Stimulated activated CD8-positive, alpha-beta memory T cell treated with anti-CD3 and anti-CD28 coated beads, Interleukin-2, amount 100 ng/mL, for 48 hours (primary cell): ENCODE measurements at regions not wholly inside any gene's neighbourhood (a gene's known extent, or its start where the extent isn't known, plus 50 kb on each side); places are given as distances from the start of the nearest gene placed in this dataset.

Experiments used
- DNase-seq, 2 donors: peaks; one replicate each; pipeline ENCODE4 v3.0.0-alpha.2; 2020; ENCODE audit warnings: low read depth in 2 of 2

DNA sequence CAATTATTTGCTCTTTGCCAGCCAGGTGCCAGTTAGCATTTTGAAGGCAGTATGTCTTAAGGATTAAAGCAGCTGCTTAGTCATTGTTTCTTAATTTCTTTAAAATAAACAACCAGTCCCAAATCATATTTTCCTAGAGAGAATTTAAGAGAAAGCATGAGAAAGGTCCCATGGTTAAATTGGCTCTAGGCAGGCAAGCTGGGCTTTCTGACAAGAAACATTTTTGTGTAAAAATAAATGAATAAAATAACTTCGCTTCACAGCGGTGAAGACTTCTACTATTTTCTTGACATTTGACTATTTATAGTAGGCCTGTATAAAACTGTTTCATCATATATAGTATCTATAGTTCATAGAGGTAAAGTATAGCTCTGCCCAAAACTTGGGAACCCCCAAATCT lies 617.7 kb upstream of the C9orf72 start:
- DNase-seq: no peak

DNA sequence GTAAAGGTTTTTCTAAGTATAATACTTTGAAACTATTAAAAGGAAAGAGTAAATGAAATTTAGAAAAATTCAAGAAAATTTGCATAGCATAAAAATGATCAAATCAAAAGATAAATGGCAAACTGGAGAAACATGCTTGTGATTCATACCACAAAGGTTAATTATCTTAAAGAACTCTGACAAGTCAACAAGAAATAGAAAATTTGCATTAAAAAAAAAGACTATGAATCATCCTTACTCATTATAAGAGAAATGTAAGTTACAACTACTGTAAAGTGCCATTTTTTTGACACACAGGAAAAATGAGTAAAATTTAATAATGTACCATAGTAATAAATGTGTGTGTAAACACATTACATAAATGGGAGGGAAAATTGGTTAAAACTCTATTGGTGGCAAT lies 624.4 kb upstream of the C9orf72 start:
- no peak for DNase-seq

DNA sequence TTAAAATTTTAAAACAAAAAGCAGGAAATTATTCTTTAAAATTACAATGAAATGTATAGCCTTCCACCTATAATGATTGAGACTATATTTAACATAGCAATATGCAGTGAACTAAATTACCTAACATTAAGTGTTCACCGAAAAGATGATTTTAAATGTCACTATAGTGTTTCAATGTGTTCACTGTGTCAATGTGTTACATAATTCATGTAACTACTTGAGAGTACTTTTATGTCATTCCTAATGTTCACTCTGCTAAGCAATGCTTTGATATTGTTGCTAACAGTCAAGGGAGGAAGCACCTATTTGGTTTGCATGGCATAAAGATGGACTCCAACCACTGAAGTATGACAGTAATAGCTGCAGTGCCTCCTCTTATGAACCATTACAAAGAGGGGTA lies 629.8 kb upstream of the C9orf72 start:
- DNase-seq: no peak

DNA sequence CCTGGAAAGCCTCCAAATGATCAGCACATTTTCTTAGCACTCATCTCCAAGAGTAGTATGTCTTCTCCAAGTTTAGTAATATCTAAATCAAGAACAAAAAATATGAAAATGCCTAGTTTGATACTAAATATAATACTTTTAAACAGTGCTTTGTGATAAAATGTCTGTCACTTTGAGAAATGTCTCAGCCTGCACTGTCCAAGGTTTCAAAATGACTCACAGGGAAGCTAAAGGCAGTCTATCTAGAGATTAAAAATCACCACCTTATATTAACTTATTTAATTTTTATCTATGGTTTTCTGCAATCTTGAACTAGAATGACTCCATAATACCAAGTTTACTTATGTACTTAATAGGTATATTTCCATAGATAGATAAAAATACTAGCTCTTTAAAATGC lies 633.0 kb upstream of the C9orf72 start:
- no peak for DNase-seq

DNA sequence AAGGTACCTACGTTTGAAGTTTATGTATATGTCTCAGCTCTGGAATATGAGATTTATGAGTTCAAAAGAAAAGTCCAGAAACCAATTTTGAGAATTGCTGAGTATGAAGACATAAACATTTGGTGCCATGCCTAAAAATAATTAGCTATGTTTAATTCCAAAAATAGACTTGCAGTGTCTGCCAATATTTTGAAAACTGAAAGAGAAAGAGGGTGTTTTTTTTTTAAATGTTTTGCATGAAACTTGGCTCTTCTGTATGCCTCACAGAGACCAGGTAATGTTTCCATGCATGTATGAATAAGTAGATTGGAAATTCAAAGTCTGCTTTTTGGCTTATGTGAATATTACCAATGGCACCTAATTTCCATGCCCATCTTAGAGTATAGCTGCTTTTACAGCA lies 634.4 kb upstream of the C9orf72 start:
- no peak for DNase-seq

DNA sequence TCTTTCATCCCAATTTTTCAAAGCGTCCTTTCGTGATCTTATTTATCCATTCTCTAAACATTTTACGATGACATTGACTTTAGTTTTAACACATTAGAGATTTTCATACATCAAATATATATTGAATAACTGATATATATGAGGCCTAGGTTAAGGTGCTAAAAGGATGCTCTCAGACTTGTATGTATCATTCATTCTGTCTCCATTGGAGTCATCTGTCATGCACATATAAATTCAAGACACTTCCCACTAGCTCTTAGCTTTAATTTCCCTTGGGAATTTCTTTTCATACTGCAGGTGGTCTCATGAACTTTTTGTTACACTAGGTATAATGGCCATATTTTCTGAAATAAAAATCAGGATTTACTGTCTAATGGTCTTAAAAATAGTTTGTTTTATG lies 635.8 kb upstream of the C9orf72 start:
- DNase-seq: no peak

DNA sequence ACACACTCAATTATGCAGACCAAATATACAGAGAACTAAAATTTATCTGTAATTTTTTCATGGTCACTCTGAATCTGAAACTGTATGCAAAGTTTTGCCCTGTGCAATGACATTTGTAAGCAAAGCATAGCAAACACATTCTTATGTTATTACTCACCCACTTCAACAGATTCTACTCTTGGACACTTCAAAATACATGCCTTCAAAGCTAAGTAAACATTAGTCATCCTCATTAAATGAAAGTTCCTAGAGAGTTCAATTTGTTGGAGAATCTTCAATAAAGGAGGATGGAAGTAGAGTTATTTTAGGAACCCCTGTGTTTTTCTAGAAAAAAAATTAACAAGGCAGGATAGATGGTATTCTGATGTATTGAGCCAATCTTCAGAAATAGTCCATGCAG lies 639.7 kb upstream of the C9orf72 start:
- DNase-seq: no peak

DNA sequence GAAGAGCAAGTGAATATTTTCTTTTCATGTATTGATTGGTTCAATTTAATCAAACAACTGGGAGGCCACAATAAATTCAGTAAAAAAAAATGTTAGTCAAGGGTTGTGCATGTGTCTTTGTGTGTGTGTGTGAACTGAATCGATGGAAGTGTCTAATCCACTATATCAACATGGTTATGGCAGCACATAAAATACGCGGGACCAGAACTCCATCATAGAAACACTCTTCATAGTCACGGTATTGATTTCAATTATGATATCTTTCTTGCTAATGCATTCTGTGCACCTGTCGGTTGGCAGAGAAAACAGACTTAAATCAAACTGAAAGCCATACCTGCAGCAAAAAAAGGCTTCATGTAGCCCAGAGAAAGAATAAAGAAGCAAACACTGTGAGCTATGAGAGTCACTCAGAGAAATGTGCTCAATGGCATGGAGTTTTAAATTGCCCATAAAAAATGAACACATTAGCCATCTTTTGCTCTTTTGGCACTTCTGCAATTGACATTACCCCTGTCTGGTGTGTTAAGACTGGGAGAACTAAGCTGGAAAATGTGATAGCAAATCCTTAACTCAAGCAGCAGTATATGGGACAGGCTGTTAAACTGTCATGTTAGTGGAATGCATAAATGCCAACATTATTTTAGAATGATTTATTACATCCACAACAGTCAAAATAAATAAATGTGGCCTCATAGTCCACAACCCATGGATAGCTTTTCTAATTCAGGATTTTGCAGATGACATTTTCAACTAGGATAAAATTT lies 642.4 kb upstream of the C9orf72 start:
- no peak for DNase-seq

DNA sequence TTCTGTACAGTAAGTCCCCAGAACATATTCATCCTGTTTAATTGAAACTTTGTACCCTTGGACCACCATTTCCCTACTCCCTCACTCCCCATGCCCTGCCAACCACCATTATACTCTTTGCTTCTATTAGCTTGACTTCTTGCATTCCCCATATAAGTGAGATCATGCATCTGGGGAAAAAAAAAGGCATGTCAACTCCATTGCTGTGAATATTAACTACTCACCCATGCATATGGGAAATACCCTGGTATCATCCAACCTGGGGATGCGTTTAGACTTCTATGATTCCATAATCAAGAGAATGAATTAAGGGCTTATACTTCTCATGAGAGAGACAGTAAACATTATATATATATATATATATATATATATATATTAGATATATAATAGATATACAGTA lies 659.4 kb upstream of the C9orf72 start:
- DNase-seq: no peak

DNA sequence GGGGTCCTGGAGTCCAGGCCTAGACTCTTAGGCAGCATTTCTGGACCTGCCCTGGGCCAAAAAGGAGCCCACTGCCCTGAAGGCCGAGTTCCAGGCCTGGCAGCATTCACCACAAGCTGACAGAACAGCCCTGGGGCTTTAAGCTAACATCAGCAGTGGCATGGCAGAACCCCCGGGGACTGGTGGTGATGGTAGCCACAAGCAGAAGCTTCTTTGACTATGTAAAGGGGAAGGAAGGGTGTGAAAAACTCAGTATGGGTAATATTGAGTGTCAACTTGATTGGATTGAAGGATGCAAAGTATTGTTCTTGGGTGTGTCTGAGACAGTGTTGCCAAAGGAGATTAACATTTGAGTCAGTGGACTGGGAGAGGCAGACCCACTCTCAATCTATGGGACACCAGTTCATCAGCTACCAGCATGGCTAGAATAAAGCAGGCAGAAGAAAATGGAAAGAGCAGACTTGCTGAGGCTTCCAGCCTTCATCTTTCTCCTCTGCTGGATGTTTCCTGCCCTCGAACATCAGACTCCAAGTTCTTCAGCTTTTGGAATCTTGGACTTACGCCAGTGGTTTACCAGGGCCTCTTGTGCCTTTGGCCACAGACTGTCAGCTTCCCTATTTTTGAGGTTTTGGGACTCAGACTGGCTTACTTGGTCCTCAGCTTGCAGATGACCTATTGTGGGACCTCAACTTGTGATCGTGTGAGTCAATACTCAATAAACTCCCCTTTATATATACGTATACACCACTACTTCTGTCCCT lies 661.0 kb upstream of the C9orf72 start:
- DNase-seq: no peak

DNA sequence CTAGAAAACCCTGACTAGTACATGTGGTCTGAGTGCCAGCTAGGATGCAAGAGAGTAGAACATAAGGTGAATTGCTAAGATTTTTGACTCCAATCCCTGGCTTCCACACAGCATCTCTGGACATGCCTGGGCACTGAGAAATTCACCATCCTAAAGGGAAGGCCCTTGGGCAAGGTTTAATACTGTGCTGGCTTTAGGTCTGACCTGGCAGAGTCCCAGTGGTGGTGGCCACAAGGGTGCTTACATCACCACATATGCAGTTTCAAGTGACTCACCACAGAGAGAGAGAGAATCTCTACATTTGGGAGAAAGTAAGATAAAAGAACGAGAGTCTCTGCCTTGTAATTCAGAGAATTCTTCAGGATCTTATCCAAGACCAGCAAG lies 661.6 kb upstream of the C9orf72 start:
- DNase-seq: no peak

DNA sequence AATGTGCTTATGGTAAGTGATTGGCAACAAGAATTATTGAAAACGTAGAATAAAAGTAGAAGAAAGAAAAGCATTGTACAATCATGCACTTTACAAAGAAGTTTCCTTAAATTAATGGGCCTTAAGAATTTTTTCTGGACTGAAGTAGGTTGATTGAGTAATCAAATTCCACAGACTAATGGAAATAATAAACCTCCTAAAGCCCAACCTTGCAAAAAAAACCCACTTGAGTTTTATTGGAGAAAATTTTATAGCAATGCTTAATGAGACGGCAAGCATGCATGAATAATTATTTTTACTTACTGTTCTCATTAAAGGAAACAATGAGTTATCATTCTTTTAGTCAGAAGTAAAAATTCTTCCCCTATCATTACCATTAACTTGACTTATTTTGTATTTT lies 676.1 kb upstream of the C9orf72 start:
- DNase-seq: no peak

DNA sequence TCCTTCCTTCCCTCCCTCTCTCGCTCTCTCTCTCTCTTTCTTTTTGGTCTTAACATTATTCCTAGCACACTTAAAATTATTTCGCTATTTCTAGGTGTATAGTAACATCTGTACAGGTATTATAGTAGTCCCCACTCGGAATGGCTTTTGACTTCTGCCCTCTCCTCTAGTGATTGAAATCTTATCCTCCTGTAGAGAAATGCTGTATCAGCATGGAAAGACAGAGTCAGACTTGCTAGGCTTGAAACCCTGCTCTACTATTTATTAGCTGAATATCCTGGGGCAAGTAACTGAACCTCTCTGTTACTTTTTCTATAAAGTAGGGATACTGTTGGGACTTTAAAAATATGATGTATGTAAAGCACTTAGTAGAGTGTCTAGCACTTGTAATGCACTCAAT lies 681.9 kb upstream of the C9orf72 start:
- no peak for DNase-seq

DNA sequence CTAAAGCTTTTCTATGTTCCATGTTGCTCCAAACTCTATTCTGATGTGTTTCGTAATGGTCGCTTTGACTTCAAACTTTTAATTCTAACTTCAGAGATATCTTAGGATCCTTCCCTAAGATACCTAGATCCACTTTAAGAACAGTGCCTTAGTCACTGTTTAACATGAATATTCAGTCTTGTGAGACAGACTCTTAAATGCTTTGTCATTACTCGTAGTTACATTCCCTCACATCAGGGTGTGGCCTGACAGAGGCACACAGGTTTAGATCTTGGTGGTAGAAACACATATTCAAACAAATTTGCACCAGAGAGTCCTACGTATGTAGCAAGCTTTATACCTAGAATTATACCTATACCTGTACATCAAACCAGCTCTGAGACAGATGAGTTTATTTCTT lies 687.0 kb upstream of the C9orf72 start:
- no peak for DNase-seq

DNA sequence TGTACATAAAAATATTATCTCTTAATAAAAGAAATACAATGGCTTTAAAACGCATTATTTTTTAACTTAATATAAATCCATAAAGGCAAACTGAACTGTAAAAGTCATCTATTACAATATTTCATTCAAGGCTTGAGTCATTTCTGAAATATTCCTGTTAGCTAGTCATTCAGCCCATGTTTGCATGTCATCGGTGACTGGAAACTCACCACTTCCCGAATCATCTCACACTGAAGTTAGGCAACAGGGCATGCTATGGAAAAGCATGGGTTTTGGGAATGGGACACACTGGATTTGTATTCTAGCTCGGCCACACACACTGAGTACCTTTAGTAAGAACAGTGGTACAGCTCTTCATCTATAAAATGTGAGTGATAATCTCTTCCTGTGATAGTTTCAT lies 691.1 kb upstream of the C9orf72 start:
- DNase-seq: no peak

DNA sequence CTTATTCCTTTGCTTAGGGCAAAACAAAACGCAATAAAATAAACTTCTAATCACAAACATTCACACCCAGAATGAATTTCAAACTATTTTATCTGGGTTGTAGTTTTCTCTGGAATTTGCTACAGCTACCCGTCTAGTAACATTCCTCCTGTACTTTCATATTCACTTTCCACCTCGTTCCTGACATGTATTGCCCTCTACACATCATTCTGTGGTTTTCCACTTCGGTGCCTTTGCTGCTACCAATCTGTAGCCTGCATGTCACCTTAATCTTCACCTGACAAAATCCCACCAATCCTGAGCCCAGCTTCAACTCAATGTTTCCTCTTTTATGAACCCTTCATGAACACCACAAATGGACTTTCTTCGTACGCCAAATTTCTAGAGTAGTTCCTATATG lies 694.1 kb upstream of the C9orf72 start:
- no peak for DNase-seq

DNA sequence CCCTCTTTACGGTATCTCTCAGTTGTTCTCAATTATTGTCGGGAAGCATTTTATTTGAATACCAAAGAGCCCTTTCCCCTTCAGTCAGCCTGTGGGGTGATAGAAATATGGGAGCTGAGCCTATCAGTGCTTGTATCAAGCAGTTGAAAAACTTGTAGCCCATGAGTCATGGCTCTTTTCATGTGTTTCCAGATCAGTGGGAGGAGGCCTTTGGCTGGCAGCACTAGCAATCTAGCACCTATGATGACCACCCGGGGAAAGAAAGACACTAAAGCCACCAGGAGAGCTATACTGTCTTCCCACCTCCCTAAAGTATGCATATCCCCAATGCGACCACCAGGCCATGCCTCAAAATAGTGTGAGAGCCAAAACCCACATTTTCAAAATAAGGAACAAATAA lies 696.9 kb upstream of the C9orf72 start:
- DNase-seq: no peak

DNA sequence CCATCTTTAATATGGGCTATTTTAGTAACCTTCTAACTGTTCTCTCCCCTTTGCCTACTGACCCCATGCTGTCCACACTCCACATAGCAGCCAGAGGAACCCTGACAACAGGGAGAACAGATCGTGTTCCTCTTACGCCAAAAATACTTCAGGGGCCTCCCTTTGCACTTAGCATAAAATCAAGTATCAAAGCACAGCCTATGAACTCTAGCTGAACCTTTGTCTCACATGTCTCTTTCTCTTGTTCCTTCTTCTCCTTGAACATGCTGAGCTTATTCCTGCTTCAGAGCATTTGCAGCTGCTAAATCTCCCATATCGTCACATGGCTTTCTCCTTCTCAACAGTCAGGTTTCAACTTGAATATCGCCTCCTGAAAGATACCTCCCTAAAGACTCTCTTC lies 698.8 kb upstream of the C9orf72 start:
- DNase-seq: no peak

DNA sequence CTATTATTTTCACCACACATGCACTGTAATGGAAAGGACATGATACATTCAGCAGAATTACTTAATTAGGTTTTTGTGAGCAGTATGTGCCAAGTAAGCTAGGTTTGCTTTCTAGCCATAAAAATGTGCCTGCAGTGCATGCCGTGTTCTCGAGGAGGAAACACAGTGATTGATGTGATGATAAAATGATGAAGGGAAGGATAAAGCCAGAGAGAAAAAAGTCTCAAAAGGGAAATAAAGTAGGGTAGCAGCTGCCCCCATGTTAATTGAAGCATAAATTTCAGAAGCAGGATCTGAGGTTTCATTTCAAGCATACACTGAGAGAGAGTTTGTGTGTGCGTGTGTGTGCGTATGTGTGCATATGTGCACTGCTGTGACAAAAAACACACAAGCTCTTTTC lies 714.2 kb upstream of the C9orf72 start:
- DNase-seq: no peak

DNA sequence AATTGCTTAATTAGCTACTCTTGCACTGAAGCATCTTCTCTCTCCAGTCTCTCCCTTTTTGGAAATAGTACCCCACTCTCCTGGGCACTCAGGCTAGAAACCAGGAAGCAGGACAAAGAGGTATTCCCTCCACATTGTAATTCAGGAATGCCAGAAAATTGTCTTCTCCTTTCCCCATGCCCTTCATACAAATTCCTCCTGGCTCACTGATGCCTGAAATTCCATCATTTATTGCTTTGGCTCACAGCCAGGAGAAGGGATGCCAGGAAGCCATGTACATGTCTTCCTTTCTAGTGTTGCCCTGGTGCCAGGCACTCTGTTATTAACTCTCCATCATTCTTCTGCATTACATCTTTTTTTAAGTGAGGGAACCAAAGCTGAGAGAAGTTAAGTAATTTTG lies 716.5 kb upstream of the C9orf72 start:
- no peak for DNase-seq

DNA sequence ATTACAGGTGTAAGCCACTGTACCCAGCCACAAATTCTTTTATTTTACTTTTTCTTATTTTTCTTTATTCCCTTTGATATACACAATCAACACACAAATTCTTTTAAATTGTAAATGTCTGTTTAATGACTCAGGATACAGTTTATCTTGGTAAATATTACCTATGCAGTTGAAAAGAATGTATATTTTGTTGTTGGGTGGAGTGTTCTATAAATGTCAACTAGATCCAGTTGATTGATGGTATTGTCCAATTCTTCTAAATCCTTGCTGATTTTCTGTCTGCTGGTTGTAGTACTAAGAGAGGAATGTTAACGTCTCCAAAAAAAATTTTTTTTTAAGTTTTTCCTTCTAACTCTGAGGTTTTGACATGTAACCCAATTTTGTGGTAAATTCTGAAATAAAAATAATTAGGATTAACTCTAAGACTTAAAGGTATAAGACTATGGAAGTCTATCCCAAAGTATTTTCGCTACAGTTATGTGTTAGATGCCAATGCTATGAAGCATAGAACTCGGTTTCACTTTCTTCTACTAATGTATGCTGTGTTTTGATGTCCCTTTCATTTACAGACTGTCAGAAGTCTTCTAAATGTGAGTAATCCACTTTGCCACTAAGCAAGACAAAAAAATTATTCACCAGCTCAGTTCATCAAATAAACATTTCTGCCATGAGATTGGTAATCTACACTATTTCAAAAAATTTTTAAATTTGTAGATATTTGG lies 720.2 kb upstream of the C9orf72 start:
- no peak for DNase-seq

DNA sequence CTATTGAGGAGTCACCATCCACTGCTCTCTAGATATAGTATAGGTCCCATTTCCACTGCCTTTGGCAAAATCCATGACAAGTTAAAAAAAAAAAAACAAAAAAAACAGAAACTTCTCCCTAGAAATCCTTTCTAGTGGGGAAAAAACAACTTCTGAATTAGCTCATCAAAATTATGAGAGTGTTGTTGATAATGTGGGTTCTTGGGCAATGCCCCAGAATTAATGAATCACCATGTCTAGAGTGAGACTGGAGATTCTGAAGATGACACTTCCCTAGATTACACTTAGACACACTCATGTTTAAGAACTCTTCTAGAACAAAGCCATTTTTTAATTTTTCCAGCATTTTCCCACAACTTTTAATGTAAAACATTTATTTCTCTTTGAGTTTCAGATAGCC lies 728.0 kb upstream of the C9orf72 start:
- DNase-seq: no peak

DNA sequence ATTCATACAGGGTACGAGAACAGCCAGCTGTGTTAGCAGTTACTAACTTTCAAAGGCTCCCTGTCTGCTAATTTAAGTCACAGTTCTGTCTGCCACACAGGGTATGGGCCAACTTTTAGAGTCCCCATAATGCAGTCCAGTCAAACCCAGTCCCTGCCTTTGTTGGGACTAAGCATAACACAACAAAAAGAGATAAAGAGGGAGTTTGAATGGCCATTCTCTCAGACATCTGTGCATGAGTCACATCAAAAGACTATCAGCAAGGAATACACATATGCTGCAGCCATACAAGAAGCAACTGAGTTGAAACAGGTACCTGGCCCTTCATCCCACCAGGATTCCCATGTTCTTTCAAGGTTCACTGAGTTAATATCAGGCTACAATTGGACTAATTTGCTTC lies 744.5 kb upstream of the C9orf72 start:
- DNase-seq: no peak
